Hematopoietic multipotent progenitor cell treated with erythropoietin and hydrocortisone succinate and interleukin-3 and kit ligand, for 17 days (in vitro differentiated cells): ENCODE measurements at regions not wholly inside any gene's neighbourhood (a gene's known extent, or its start where the extent isn't known, plus 50 kb on each side); places are given as distances from the start of the nearest gene placed in this dataset.

Experiments
- DNase-seq: peaks from one replicate; pipeline ENCODE4 v3.0.0-alpha.2; 2015; ENCODE audit warnings: low spot score

DNA sequence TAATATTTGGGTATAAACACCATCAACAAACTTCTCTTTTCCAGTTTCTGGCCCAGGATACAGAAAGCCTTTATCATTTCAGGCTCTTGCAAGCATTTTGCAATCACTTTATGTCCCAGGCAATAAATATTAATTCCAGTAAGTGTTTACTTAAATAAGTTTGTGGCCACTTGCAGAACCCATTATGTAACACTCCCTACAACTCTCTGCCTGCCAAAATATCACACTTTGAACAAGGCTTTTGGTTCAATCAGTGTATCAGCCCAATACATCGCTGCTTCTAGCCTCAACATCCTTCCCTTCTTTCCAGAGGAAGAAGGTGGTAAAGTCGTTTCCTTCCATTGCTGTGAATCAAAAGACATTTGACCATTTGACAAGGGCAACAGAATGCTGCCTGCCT, 203.0 kb upstream of the USP25 start:
- no peak for DNase-seq

DNA sequence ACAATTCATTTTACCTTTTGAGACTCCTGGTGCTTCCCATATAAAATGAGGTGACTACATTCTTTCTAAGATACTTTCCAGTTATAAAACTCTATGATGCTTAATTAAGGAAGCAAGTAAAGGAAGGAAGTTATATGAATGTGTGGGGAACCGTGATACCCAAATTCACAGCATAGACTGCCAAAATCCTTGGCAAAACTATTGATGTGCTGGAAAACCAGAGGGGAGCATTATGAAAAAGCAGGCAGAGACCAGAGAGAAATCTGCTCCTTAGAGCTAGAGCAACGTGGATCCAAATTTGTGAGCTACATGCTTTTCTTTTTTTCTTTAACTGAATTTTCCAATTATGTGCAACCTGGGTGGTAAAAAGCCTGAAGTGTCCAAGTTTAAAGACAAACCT, 201.4 kb upstream of the USP25 start:
- no peak for DNase-seq

GRCh38 chr21:15531986-15532385, 197.8 kb upstream of the USP25 start:
- no peak for DNase-seq

DNA sequence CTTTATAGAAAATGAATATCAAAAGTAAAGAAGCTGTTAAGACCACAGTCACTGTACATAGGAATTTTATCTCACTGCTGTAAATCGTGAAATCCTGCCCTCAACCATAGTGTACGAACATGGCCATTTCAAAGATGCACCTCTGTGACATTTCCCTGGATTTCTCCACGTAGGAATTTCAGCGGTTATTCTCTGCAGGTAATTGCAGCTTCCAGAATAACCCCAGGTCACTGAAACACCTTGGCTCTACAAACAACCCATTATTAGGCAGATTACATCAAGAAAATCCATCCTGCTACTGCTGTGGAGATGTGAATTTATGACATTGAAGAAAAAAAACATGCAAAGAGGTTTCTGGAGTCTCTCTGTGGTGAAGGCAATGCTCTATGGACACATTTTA, 196.2 kb upstream of the USP25 start:
- no peak for DNase-seq

DNA sequence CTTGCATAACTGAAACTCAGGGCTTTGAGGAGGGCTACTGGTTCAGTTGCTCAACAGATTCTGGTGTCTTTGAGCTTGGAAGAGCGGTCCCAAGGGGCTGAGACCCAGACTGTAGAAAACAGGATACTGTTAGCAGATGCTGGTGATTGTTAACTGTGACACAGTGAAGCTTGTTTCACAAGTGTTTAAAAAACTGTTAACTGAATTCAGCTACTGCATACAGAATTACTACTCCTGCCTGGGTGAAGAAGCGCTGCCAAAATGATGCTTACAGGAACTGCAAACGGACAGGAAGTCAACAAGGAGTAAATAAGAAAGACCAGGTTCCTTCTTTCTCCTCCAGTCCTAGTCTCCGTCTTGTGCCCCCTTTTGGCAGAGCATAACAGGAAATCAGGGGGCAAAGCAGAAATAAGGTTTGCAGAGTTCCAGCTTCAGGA, 195.3 kb upstream of the USP25 start:
- no peak for DNase-seq

DNA sequence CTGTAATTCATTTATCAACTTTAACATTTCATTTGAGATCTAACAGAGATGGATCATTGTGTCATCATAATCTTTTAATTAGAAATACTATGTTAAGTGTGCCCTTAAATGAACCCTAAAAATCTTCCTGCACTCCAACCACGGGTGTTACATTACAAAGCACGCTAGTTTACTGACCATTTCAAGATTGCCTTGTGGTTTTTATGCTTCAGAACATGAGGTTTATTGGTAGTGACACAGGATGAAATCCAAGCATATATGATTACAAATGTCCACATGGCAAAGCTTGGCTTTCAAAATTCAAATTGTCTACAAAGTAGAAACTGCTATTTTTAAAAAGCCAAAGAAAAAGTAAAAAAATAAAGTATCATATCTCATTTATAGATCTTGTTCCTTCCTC, 190.4 kb upstream of the USP25 start:
- no peak for DNase-seq

- DNase-seq = no peak
Observed at GRCh38 chr21:15543473-15543872, 186.3 kb upstream of the USP25 start.

DNA sequence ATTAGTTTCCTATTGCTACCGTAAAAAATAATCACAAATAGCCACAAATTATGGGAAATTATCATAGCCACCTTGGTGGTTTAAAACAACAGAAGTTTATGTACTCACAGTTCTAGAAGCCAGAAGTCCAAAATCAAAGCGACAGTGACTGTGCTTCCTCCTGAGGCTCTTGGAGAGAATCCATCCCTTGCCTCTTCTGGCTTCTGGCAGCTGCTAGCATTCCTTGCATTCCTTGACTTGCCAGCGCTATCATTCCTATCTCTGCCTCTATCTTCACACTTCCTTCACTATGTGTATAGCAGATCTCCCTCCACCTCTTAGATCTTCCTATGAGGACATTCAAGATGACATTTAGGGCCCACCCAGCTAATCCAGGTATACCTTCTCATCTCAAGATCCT, 180.1 kb upstream of the USP25 start:
- DNase-seq = no peak

- DNase-seq = no peak
Observed at GRCh38 chr21:15552914-15553494, 176.8 kb upstream of the USP25 start.

DNA sequence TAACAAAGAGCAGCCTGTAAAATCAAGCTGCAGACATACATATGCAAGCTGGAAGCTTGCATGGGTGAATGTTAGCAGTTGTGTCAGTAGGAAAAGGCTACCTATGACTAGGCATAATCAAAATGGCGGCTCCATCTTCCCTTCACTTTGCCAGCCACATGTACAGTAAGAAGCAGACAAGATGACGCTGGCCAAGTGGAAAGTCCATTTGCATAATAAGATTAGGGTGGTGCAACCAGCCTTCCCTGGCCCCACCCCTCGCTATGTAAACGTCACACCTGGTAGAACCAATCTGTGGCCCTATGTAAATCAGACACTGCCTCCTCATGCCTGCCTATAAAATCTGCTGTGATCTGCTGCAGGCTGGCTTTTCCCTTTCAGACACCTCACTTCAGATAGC, 171.9 kb upstream of the USP25 start:
- DNase-seq = no peak

GRCh38 chr21:15558884-15559283, 170.9 kb upstream of the USP25 start:
- DNase-seq = no peak

DNA sequence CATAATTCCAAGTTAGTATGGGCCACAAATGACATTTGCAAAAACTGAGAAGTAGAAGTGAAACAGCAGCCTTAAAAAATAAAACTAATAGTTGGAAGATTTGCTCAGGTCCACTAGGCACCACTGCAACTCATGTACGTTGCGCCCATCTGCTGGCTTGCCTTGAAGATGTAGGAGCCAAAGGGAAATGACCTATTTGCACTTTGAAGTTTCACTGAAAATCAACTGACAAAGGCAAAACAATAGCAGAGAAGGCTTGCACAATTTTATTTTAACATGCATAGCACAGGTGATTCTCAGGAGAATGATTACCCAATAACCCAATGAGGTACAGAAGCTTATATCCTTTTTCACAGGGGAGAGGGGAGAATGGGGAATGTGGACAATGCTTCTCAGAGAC, 170.1 kb upstream of the USP25 start:
- no peak for DNase-seq

GRCh38 chr21:15560383-15561056, 169.3 kb upstream of the USP25 start:
- no peak for DNase-seq

DNA sequence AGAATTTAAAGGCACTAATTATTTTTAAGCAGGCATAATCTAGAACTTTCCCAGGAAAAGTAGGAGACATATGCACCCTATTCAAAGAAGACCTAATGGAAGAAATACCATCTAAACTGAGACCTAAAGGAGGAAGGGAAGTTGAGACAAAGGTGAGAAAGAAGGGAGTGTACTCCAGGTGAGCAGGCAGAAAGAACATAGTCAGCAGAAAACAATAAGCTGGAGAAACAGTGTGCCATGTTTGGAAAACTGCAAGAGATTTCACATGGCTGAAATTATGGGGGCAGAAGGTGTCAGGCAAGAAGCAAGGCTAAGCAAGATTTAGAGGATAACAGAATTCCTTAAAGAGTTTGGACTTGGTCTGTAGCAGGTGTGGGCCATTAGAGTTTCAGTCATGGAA, 167.0 kb upstream of the USP25 start:
- no peak for DNase-seq

DNA sequence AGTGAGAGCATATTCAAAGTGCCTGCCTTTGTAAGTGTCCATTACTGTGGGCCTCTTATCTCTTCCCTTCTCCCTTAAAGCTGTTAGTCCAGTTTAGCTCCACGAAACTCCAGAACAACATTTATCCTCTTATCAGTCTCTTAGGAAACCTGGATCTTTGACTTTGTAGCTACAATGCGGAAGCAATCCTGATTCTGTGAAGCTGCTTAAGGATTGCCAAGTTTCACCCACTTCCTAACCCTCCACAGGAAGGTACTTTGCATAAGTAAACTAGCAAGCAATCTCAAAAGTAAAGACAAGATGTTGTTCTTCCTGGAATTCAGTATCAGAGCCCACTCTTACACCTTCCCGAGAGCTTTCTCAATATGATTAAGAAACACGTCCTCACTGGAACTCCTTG, 164.9 kb upstream of the USP25 start:
- DNase-seq = no peak

GRCh38 chr21:15566703-15567102, 163.1 kb upstream of the USP25 start:
- no peak for DNase-seq

GRCh38 chr21:15567191-15567590, 162.6 kb upstream of the USP25 start:
- no peak for DNase-seq

DNA sequence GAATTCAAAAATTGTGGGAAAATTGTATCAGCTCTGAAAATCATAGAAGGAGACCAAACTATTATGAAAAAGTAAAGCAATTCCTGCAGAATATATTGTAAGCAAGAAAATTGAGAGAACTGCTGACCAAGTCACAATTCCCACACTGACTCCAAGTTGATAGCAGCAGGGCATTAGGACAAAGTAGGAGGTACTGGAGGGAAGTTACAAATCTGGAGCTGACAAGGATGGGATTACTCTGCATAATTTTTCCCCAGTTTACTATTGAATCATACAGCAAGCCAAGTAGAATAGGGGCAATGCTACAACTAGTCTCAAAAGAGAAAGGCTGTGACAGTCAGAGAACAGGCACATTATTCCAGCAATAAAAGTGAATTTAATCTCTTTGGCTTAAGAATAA, 161.3 kb upstream of the USP25 start:
- DNase-seq = no peak

- DNase-seq = no peak
Observed at GRCh38 chr21:15586752-15587427, 142.9 kb upstream of the USP25 start.

DNA sequence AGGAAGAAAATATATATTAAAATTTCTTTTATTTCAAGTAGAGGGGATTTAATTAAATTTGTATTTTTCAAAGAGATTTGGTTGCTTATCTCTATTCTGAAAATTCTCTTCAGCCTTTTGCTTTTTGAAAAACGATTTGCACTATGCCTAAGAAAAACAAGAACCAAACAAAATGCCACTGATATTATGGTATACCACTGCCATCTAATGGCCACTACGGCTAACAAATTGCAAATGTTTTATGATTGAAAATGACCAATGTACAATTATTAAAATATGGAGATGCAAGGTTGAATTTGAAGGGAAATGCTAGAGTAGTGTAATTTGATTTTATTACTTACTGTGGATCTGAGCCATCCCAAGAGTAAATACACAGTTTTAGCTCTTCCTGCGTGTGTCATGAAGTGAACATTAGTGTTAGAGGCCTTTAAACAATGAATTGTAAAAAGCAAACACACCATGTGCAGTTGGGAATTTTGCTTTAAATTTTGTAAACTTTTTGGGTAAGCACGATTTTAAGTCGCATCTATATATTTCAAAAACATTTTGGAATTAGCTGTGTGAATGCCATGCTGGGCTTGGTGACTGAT, 137.4 kb upstream of the USP25 start:
- peak; percentile 6 for DNase-seq

- no peak for DNase-seq
Observed at GRCh38 chr21:15592957-15593356, 136.8 kb upstream of the USP25 start.

DNA sequence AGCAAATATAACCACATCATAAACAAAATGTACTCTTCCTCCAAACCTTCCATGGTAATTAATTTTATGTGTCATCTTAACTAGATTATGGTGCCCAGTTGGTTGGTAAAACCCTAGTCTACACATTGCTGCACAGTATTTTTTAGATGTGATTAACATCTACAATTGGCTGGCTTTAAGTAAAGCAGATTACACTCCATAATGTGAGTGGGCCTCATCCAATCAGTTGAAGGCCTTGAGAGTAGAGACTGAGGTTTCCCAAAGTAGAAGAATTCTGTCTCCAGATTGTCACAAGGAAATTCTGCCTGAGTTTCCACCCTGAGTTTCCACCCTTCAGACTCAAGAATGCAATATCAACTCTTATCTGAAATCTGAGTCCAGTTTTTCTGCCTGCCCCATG, 128.4 kb upstream of the USP25 start:
- no peak for DNase-seq

DNA sequence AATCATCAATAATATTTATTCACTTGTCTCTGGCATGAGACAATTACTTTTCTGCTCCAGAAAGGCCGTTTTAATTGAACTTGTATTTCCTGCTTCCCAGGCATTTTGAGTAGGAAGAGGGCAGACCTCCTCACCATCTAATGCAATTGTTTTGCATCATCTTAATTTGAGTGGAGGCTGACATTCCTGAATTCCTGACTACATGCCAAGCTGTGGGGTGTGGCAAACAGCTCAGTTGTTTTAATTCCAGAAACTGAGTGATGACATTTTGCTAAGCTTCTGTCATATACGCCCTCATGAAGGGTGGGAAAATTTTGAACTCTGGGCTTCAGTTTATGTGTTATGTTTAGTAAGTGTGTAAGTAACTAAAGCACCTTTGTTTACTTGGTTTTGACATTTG, 125.4 kb upstream of the USP25 start:
- no peak for DNase-seq
